SK-N-MC (cell line): ENCODE measurements at regions not wholly inside any gene's neighbourhood (a gene's known extent, or its start where the extent isn't known, plus 50 kb on each side); places are given as distances from the start of the nearest gene placed in this dataset.

Experiments used
- EZH2 ChIP-seq: fragments of 200-600 bp; sonication (generic); IDR thresholded peaks from one replicate; pipeline ENCODE4 v1.6.1; 2017; ENCODE audit warnings: antibody characterized with exemption
- POLR2AphosphoS5 ChIP-seq: IDR thresholded peaks from 2 replicates; pipeline ENCODE4 v1.6.1; 2012; ENCODE audit warnings: mild to moderate bottlenecking, low read depth, low read length, borderline replicate concordance

DNA sequence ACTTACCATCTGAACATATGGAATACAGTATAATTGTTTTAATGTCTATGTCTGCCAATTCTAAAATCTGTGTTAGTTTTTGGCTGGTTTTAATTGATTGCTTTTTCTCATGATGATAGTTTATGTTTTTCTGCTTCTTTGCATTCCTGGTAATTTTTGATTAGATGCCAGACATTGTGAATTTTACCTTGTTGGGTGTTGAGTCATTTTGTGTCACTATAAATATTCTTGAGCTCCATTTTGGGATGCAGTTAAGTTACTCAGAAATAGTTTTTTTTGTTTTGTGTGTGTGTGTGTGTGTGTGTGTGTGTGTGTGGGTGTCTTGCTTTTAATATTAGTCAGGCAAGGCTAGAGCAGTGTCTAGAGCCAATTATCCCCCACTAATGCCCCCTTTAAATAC is 818.8 kb upstream of the NR2F2 start:
- no peak for TF ChIP-seq EZH2
- TF ChIP-seq POLR2AphosphoS5 = no peak
